Frontal cortex (tissue), 3 donors: ENCODE measurements at regions not wholly inside any gene's neighbourhood (a gene's known extent, or its start where the extent isn't known, plus 50 kb on each side); places are given as distances from the start of the nearest gene placed in this dataset.
"Not testable (repeated sequence)": the region's sequence is repeated elsewhere in the genome, so short reads cannot be mapped to it uniquely, and the experiment has no call there.

Experiments used
- DNase-seq, 2 donors: peaks; one replicate each; pipeline ENCODE4 v3.0.0; 2012; ENCODE audit warnings: low spot score in 2 of 2
- FAIRE-seq: peaks from 2 replicates; lab custom pipeline; 2012; peaks lifted over from hg19 to GRCh38; lab: Jason Lieb, UNC
- donor health status: control.
- donor health status: control.
- donor health status: control.

GRCh38 chr5:135164873-135165614 lies 131.0 kb upstream of the PITX1 start:
- not testable (repeated sequence) for FAIRE-seq, DNase-seq

DNA sequence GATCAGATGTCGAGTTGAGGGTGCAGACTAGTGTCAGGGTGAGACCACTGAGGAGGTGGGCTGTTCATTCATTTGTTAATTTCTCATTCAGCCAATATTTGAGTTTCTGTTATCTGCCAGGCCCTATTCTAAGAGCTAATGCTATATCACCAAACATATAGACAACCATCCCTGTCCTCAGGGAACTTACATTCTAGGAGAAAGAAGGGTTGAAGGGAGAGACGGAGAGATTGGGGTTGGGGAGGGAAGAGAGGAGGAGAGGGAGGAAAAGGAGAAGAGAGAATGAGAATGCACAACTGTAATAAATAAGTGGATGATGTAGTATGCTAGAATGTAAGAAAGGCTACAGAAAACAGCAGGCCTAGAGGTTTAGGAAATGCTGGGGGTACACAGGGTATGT lies 129.9 kb upstream of the PITX1 start:
- FAIRE-seq (no peak), DNase-seq (no peak)

- no peak for FAIRE-seq
- DNase-seq: no peak
Observed at GRCh38 chr5:135163391-135163790, 129.4 kb upstream of the PITX1 start.

GRCh38 chr5:135162661-135163265 lies 128.7 kb upstream of the PITX1 start:
- DNase-seq (no peak), FAIRE-seq (no peak)

DNA sequence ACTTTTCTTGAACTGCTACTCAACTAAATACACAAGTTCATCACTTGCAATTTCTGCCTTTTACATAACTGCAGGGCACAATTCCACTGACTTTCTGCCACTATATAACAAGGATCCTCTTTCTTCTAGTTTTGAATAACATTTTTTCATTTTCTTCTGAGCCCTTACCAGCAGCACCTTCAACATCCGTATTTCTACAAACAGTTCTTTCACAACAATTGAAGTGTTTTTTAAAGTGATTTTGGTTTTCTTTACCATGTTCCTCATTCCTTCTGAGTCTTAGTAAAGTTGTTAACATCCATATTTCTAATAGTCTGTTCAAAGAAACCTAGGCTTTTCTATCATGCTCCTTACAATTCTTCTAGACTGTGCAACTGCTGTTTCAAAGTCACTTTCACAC lies 127.2 kb upstream of the PITX1 start:
- FAIRE-seq (no peak), DNase-seq (no peak)

DNA sequence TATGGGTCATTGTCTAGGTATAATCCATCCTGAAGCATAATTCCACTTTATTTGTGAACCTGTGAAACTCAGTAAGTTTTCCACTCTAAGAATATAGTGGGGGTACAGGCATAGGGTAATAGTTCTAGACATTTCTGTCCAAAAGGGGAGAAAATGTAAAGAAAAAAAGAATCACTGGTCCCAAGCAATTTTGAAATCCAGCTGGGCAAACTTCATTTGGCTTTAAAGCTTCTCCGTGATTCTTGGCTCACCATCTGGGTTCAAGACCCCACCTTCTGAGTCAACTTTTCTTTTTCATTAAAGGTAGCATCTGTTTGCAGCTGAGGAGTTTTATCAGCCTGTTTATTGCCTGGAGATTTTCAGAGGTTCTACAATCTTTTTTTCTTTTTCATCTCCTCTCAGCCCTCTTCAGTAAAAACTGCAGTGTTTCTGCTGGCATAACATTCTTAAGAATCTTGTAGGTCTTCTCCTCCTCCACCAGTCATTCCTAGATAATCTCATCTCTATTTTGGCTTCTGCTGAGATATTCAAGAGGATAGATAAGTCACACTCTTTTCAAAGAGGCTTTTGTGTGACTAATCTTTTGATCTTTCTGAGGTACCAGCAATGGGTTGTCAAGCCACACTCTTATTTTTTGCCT lies 126.1 kb upstream of the PITX1 start:
- DNase-seq: no peak
- FAIRE-seq: no peak

GRCh38 chr5:135159626-135160025 lies 125.6 kb upstream of the PITX1 start:
- DNase-seq: no peak
- no peak for FAIRE-seq

GRCh38 chr5:135158982-135159381 lies 125.0 kb upstream of the PITX1 start:
- no peak for DNase-seq
- no peak for FAIRE-seq

DNA sequence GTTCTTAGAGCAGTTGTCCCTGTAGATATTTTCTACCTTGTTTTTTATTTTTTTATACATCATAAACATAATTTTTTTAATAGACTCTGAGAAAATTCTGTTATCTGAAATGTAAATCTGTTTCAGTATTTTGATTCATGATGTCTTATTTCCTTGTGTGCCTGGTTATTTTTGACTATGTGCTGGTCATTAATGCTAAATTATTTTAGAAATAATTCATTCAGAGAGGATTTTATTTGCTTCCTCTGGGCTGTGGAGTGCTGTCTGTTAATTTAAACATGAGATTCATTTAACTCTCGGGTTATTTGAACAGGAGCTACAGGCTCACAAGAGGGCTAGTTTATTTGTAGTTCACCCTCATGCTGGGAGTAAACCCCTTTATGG lies 124.3 kb upstream of the PITX1 start:
- DNase-seq (no peak), FAIRE-seq (no peak)

DNA sequence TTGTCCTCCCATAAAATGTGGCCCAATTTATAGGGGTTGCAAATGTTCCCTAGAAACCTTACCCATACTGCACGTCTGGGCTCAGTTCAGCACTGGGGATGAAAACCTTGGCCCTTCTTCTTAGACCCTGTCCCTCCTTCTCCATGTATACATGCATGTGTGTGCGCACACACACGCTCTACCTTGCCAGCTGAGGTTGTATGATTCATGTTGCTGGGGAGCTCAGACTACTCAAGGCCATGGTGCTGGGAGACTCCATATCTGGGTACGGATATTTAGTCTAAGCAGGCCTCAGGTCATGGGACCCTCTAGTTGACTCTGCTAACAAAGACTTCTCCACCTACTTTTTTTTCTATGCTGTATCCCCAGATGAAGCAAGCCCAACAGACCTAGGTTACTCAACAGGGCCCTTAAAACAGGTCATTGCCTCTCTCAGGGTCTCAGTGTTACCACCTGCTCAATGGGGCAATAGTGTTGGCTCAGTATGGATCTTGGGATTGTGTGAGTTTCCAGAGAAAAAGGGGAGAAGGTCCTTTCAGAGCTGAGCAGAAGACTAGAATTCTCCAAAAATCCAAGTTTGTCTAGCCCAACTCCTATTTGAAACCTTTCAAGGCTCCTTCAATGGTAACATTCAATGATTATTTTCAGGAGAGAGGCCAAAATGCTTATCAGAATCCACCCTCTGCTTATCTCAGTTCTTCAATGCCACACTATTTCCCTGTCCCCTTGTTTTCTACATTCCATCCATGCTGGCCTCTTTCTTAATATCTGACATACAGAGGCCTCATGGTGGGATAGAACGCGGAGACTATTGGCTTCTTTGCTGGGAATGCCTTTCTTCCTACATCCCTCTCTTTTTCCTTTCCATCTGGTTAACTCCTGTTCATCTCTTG lies 123.6 kb upstream of the PITX1 start:
- no peak for DNase-seq
- no peak for FAIRE-seq

GRCh38 chr5:135156715-135157404 lies 122.8 kb upstream of the PITX1 start:
- no peak for FAIRE-seq
- DNase-seq: no peak

- FAIRE-seq: no peak
- no peak for DNase-seq
Observed at GRCh38 chr5:135156337-135156714, 122.3 kb upstream of the PITX1 start.

GRCh38 chr5:135155616-135156214 lies 121.7 kb upstream of the PITX1 start:
- no peak for DNase-seq
- no peak for FAIRE-seq

DNA sequence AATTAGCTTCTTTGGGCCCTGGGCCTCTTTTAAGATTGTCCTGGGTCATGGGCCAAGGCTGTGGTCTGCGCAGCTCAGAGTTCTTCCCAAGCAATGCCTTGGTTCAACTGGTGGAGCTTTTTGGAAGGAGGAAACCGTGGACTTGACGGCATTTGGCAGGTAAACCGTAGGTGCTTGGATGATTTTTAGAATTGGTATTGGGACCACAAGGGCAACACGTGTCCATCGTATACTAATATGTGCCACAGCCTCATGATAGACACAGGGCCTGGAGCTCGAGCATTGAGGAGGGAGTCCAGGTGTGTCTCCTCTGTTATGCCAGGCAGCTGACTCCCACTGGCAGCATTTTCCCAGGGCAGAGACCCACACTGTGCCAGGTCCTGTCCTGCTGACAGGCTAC lies 120.9 kb upstream of the PITX1 start:
- FAIRE-seq (no peak), DNase-seq (no peak)

DNA sequence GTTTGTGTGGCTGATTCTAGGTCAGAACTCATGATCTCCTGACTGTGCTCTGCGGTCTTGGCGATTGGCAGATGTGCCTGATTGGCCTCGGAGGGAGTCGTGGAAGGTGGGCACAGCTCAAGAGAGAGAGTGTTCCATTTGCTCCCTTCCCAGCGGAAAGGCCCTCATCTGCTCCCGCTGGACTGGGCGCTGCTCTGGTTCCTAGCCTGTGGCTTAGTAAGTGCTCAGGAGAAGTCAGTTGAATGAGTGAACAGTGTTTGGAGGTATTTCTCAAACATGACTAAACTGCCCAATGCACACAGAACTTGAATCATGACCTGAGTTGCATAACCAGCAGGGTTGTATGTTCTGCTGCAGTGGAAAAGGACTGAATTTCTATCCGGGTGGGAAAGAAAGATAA lies 120.2 kb upstream of the PITX1 start:
- DNase-seq (no peak), FAIRE-seq (no peak)

- FAIRE-seq (no peak), DNase-seq (no peak)
Observed at GRCh38 chr5:135153661-135154060, 119.6 kb upstream of the PITX1 start.

GRCh38 chr5:135153259-135153658 lies 119.2 kb upstream of the PITX1 start:
- DNase-seq (no peak), FAIRE-seq (no peak)

DNA sequence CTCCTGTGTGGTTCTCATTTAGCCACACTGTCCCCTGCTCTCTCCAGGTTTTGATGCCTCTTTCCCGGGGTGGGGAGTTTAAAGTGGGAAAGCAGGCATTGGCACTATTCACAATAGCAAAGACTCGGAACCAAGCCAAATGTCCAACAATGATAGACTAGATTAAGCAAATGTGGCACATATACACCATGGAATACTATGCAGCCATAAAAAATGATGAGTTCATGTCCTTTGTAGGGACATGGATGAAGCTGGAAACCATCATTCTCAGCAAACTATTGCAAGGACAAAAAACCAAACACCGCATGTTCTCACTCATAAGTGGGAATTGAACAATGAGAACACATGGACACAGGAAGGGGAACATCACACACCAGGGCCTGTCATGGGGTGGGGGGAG lies 117.6 kb upstream of the PITX1 start:
- FAIRE-seq, DNase-seq: not testable (repeated sequence)

DNA sequence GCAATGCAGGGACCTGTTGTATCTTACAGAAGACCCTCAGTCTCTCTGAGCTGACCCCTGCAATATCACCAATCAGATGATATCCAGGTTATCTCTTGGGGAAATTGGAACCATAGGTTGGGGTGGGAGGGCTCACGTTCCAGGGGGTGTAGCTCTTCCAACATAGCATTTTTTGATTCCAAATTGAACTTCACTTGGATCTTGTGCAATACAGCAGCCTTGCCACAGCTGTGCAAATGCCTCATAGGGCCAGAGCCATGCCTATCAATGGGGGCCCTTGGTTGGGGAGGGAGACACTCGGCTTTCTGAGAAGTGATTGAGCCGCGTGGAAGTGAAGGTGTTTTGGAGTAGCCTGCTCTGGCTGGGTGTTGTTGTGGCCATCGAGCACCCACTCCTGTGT lies 117.2 kb upstream of the PITX1 start:
- FAIRE-seq: no peak
- DNase-seq: no peak

GRCh38 chr5:135150767-135151166 lies 116.7 kb upstream of the PITX1 start:
- FAIRE-seq (no peak), DNase-seq (no peak)
